ENCODE measurements at regions not wholly inside any gene's neighbourhood (a gene's known extent, or its start where the extent isn't known, plus 50 kb on each side); places are given as distances from the start of the nearest gene placed in this dataset.

- TF ChIP-seq, protein P1, sequence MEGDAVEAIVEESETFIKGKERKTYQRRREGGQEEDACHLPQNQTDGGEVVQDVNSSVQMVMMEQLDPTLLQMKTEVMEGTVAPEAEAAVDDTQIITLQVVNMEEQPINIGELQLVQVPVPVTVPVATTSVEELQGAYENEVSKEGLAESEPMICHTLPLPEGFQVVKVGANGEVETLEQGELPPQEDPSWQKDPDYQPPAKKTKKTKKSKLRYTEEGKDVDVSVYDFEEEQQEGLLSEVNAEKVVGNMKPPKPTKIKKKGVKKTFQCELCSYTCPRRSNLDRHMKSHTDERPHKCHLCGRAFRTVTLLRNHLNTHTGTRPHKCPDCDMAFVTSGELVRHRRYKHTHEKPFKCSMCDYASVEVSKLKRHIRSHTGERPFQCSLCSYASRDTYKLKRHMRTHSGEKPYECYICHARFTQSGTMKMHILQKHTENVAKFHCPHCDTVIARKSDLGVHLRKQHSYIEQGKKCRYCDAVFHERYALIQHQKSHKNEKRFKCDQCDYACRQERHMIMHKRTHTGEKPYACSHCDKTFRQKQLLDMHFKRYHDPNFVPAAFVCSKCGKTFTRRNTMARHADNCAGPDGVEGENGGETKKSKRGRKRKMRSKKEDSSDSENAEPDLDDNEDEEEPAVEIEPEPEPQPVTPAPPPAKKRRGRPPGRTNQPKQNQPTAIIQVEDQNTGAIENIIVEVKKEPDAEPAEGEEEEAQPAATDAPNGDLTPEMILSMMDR (conservative IDR thresholded peaks at IDR 0.05; ENCODE audit: low read length): no peak
- TF ChIP-seq EZH2phosphoT487 (IDR thresholded peaks at IDR 0.05; ENCODE audit: borderline replicate concordance, low read depth, low read length): no peak
These were observed 289.1 kb upstream of the PLD5 start for GRCh38 chr1:242813490-242814091.

Data from OCI-LY7 (cell line).